Thoracic aorta (tissue), 2 donors: ENCODE measurements at regions not wholly inside any gene's neighbourhood (a gene's known extent, or its start where the extent isn't known, plus 50 kb on each side); places are given as distances from the start of the nearest gene placed in this dataset.

Experiments used
- ATAC-seq: fragments of 150-250 bp; one replicate; pipeline ENCODE4 v1.8.0; 2017; ENCODE audit warnings: low read depth; ENCODE audit not compliant: insufficient number of reproducible peaks, low FRiP score
- DNase-seq: peaks from one replicate; pipeline ENCODE4 v3.0.0-alpha.2; 2020; ENCODE audit warnings: low spot score
- H3K27ac ChIP-seq, 2 donors: fragments of 200-600 bp; sonication (generic); 1 replicate in 1 of 2; 2 replicates in 1 of 2; pipeline ENCODE4 v1.5.1; 2016; ENCODE audit warnings: mild to moderate bottlenecking in 2 of 2, moderate library complexity in 2 of 2
- H3K27me3 ChIP-seq: fragments of 200-600 bp; sonication (generic); replicated peaks from 2 replicates; pipeline ENCODE4 v1.6.0; 2016; ENCODE audit warnings: mild to moderate bottlenecking; ENCODE audit not compliant: insufficient read depth
- H3K36me3 ChIP-seq: fragments of 200-600 bp; sonication (generic); one replicate; pipeline ENCODE4 v1.5.1; 2016
- H3K4me1 ChIP-seq, 2 donors: fragments of 200-600 bp; sonication (generic); 1 replicate in 1 of 2; 2 replicates in 1 of 2; pipeline versions ENCODE4 v1.5.1 to v1.6.0; 2016; ENCODE audit warnings: low read depth in 2 of 2, mild to moderate bottlenecking in 1 of 2; ENCODE audit not compliant: control insufficient read depth in 1 of 2
- H3K4me3 ChIP-seq: fragments of 200-600 bp; sonication (generic); 2 replicates; pipeline ENCODE4 v1.5.1; 2016; ENCODE audit warnings: mild to moderate bottlenecking
- H3K9me3 ChIP-seq: fragments of 200-600 bp; sonication (generic); 2 replicates; pipeline ENCODE4 v1.5.1; 2016
- TF ChIP-seq, protein P1 (sequence below): fragments of 200-600 bp; sonication (generic); IDR thresholded peaks from one replicate; pipeline ENCODE4 v1.5.1; 2019; ENCODE audit warnings: antibody characterized with exemption

DNA sequence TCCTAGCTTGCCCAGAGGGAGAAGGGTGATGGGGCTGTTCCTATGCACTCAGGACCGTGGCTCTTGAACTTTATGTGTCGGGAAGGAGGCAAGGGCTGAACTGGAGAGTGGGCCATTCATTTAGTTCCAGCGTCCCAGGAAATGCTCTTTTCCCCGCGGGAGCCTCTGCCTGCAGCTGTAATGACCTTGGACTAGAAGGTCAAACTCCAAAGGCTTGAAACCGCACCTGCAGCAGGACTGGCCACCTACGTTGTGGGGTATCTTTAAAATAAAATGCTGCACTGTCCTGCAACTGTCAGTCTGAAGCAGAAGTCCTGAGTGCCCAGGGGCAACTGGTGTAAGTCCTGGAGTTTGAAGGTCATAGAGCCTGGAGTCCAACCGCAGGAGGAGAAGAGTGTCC lies 61.5 kb upstream of the LSM6 start:
- DNase-seq (no peak), ATAC-seq (no peak)
- Histone ChIP-seq H3K27me3 (no peaks in the 10 kb centered on the region), H3K27ac (no peak overlapping the region), H3K4me1 (no peaks in the 10 kb centered on the region), H3K9me3 (no peaks in the 10 kb centered on the region), H3K4me3 (no peak overlapping the region), H3K36me3 (no peaks in the 10 kb centered on the region)
- TF ChIP-seq, protein P1, sequence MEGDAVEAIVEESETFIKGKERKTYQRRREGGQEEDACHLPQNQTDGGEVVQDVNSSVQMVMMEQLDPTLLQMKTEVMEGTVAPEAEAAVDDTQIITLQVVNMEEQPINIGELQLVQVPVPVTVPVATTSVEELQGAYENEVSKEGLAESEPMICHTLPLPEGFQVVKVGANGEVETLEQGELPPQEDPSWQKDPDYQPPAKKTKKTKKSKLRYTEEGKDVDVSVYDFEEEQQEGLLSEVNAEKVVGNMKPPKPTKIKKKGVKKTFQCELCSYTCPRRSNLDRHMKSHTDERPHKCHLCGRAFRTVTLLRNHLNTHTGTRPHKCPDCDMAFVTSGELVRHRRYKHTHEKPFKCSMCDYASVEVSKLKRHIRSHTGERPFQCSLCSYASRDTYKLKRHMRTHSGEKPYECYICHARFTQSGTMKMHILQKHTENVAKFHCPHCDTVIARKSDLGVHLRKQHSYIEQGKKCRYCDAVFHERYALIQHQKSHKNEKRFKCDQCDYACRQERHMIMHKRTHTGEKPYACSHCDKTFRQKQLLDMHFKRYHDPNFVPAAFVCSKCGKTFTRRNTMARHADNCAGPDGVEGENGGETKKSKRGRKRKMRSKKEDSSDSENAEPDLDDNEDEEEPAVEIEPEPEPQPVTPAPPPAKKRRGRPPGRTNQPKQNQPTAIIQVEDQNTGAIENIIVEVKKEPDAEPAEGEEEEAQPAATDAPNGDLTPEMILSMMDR, result no peak

DNA sequence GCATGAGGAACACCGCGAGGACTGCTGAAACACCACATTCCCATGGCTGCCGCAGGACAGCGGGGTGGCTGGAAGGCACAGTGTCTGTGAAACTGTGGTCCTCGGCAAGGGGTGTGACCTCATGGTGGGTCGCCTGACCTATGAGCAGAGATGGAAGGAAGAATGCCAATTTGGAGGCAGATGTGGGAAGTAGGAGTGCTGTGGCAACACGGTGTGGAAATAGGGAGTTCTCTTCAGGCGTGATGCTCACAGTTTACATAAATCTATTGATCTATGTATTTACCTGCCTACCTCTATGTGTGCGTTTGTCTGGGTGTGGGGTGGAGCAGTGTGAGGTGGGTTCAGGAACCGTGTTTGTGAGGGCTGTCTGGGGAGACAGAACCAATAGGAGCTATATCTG lies 62.3 kb upstream of the LSM6 start:
- ATAC-seq, result no peak
- DNase-seq, result no peak
- TF ChIP-seq, protein P1, result no peak

DNA sequence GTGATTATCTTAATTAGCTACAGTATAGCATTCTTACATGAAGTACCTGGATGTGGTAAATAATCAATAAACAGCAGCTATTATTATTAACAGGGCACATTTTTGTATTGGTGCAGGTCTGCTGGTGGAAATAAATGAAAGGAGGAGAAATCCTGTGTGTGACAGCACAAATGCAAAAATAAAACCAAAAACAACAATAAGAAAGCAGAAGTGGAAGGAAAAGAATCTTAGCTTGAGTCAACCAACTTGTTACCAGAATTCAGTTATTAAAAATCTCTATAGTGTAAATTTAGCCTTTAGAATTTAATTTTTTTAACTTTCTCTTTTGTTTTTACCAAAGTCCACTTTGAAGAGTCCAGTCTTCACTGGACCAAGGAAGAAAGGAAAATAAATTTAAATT lies 63.1 kb upstream of the LSM6 start:
- Histone ChIP-seq H3K4me1 (no peaks in the 10 kb centered on the region), H3K4me3 (no peak overlapping the region), H3K27me3 (no peaks in the 10 kb centered on the region), H3K27ac (no peak overlapping the region), H3K36me3 (no peaks in the 10 kb centered on the region), H3K9me3 (no peaks in the 10 kb centered on the region)
- no peak for ATAC-seq
- no peak for DNase-seq
- TF ChIP-seq, protein P1, result no peak

More for the DNA sequence above, 62.3 kb upstream of the LSM6 start:
- Histone ChIP-seq H3K4me3 (no peak overlapping the region), H3K4me1 (no peaks in the 10 kb centered on the region), H3K27ac (no peak overlapping the region), H3K36me3 (no peaks in the 10 kb centered on the region), H3K27me3 (no peaks in the 10 kb centered on the region), H3K9me3 (no peaks in the 10 kb centered on the region)

DNA sequence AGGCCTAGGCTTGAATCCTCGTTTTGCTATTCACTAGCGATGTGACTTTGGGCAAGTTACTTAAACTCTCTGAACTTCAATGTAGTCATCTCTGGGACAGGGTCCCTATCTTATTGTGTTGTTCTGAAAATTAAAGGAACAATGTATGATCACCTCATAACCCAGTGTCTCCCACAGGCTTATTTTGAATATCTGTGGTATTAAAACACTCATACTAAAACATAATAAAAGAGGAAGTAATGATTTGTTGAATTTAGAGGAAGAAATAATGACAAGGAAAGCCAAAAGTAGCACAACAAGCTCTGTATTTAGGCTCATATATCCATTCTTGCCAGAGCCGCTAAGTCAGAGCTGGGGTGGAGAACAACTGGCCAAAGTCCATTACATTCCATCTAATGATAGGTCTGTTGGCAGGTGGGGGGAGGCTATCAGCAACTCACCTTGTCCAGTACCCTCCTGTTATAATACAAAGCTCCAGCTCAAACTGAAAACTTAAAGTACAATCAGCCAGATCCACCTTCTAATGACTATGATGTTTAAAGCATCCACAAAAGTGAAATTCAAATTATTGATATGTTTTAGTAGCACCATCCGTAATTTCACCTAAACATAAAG lies 64.5 kb upstream of the LSM6 start:
- DNase-seq, result no peak
- TF ChIP-seq, protein P1, result no peak
- no peak for ATAC-seq
- H3K27ac ChIP-seq, result no peak overlapping the region
- H3K4me3 ChIP-seq, result no peak overlapping the region
- no peaks in the 10 kb centered on the region for H3K36me3 ChIP-seq
- H3K4me1 ChIP-seq, result no peaks in the 10 kb centered on the region
- H3K27me3 ChIP-seq, result no peaks in the 10 kb centered on the region
- H3K9me3 ChIP-seq, result no peaks in the 10 kb centered on the region

DNA sequence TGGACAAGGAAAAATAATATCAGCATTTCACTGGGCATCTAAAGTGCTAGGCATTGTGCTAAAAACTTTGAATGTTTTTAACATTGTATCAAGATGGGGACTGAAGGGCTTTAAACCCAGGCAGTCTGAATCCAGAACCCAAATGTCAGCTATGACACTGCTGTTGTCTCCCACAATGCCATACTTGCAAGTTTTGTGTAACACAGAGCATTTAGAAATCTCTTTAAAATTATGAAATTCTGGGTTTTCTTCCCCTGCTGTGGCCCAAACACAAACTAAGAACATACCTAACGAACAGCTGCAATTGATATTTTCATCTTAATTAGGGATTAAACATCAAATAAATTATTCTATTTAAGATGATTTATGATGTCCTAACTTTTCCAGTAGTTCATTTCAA lies 66.8 kb upstream of the LSM6 start:
- no peak overlapping the region for H3K27ac ChIP-seq
- H3K9me3 ChIP-seq, result no peaks in the 10 kb centered on the region
- no peaks in the 10 kb centered on the region for H3K36me3 ChIP-seq
- ATAC-seq (no peak), DNase-seq (no peak)
- no peaks in the 10 kb centered on the region for H3K4me1 ChIP-seq
- H3K4me3 ChIP-seq, result no peak overlapping the region
- TF ChIP-seq, protein P1, result no peak
- no peaks in the 10 kb centered on the region for H3K27me3 ChIP-seq
